OCI-LY7 (cell line): ENCODE measurements at regions not wholly inside any gene's neighbourhood (a gene's known extent, or its start where the extent isn't known, plus 50 kb on each side); places are given as distances from the start of the nearest gene placed in this dataset.

Experiments used
- BruUV-seq: library from RNA; stranded (reverse); fragments of 400-500 nt; replicated peaks from 2 replicates; lab custom pipeline; 2021; lab: Mats Ljungman, UMichigan
- CTCF ChIA-PET: fragments of 300-600 bp; sonication (Branson Sonifier 250); formaldehyde crosslinking; loops from one replicate; lab custom pipeline; 2022; ENCODE audit warnings: antibody characterized with exemption; ENCODE audit not compliant: unreplicated experiment; lab: Charles Lee
- POLR2A ChIA-PET: fragments of 300-600 bp; sonication (Branson Sonifier 250); formaldehyde crosslinking; loops from one replicate; lab custom pipeline; 2022; ENCODE audit warnings: antibody characterized with exemption; lab: Charles Lee
- DNase-seq: peaks from one replicate; pipeline ENCODE4 v3.0.0-alpha.2; 2015; ENCODE audit warnings: low spot score
- H2AFZ ChIP-seq: fragments of 200-600 bp; sonication (generic), shearing (Covaris generic); 2 replicates; pipeline ENCODE4 v1.6.1; 2014; ENCODE audit warnings: mild to moderate bottlenecking, antibody characterized with exemption, low read length, moderate library complexity
- H3K27ac ChIP-seq: fragments of 200-600 bp; sonication (generic); 2 replicates; pipeline ENCODE4 v1.5.1; 2014; ENCODE audit warnings: mixed run types, low read depth, mild to moderate bottlenecking, moderate library complexity, low read length, inconsistent platforms; ENCODE audit not compliant: poor library complexity, severe bottlenecking
- H3K36me3 ChIP-seq: fragments of 200-600 bp; sonication (generic); 2 replicates; pipeline ENCODE4 v1.6.1; 2014; ENCODE audit warnings: mild to moderate bottlenecking, antibody characterized with exemption, low read length, moderate library complexity, mixed read lengths; ENCODE audit not compliant: insufficient read depth
- H3K4me1 ChIP-seq: fragments of 200-600 bp; sonication (generic); 2 replicates; pipeline ENCODE4 v1.5.1; 2014; ENCODE audit warnings: mild to moderate bottlenecking, low read length; ENCODE audit not compliant: insufficient read depth, poor library complexity, severe bottlenecking
- H3K4me2 ChIP-seq: fragments of 200-600 bp; sonication (generic); 2 replicates; pipeline ENCODE4 v1.6.1; 2014; ENCODE audit warnings: mild to moderate bottlenecking, low read length
- H3K4me3 ChIP-seq: fragments of 200-600 bp; sonication (generic); 2 replicates; pipeline ENCODE4 v1.5.1; 2014; ENCODE audit warnings: mild to moderate bottlenecking, low read depth, low read length; ENCODE audit not compliant: poor library complexity, severe bottlenecking
- H3K79me2 ChIP-seq: fragments of 200-600 bp; sonication (generic); 2 replicates; pipeline ENCODE4 v1.6.1; 2016; ENCODE audit warnings: low read depth, mild to moderate bottlenecking, low read length, moderate library complexity, mixed read lengths; ENCODE audit not compliant: insufficient read depth
- H3K9me2 ChIP-seq: fragments of 200-600 bp; sonication (generic); 2 replicates; pipeline ENCODE4 v1.6.1; 2016; ENCODE audit warnings: mild to moderate bottlenecking, low read length, mixed read lengths; ENCODE audit not compliant: insufficient read depth
- H3K9me3 ChIP-seq: fragments of 200-600 bp; sonication (generic); 2 replicates; pipeline ENCODE4 v1.6.1; 2014; ENCODE audit warnings: mild to moderate bottlenecking, mixed run types, low read length, mixed read lengths
- H4K20me1 ChIP-seq: fragments of 200-600 bp; sonication (generic); 2 replicates; pipeline ENCODE4 v1.6.1; 2014; ENCODE audit warnings: mild to moderate bottlenecking, antibody characterized with exemption, low read length, moderate library complexity, mixed read lengths; ENCODE audit not compliant: insufficient read depth
- CTCF ChIP-seq: fragments of 200-600 bp; sonication (generic); conservative IDR thresholded peaks from 2 replicates; pipeline ENCODE4 v1.5.1; 2014; ENCODE audit warnings: mild to moderate bottlenecking, antibody characterized with exemption, low read length, moderate library complexity, mixed read lengths
- EZH2phosphoT487 ChIP-seq: fragments of 200-600 bp; sonication (generic); IDR thresholded peaks from 2 replicates; pipeline ENCODE4 v1.6.1; 2018; ENCODE audit warnings: low read depth, borderline replicate concordance, mild to moderate bottlenecking, mixed run types, antibody characterized with exemption, low read length, moderate library complexity, mixed read lengths
- intact Hi-C: fragments of 100-400 bp; cut with micrococcal nuclease; formaldehyde crosslinking; loops from one replicate; pipeline ENCODE4 v1.10.0; 2022; ENCODE audit not compliant: unreplicated experiment

DNA sequence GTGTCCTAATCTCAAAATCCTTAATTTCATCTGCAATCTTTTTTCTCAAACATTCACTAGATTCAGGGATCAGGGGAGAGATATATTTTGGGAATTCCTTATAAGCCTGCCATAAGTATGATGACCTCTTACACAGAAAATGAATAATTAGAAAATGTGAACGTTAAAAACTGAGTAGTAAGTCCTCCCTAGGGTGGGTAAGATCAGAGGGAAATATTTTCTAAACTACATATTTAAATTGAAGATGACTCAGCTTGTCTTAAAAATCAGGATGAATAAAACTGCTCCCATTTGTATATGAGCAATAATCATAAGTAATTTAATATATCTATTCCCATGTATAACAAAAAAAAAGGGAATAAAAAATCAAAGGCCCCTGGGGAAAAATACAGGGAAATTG lies 935.5 kb downstream of the TMTC2 start:
- Histone ChIP-seq H3K4me3 (no peak overlapping the region), H2AFZ (no peak overlapping the region), H3K27ac (no peak overlapping the region), H3K36me3 (no peaks in the 10 kb centered on the region), H4K20me1 (no peaks in the 10 kb centered on the region), H3K4me2 (no peak overlapping the region), H3K9me2 (no peaks in the 10 kb centered on the region), H3K79me2 (no peaks in the 10 kb centered on the region), H3K4me1 (no peaks in the 10 kb centered on the region), H3K9me3 (no peaks in the 10 kb centered on the region)
- BruUV-seq: no TSS peak
- ChIA-PET CTCF (no interaction called here), POLR2A (interaction anchor here (0.6 kb wide), 2 partner anchors 11 kb away, joined by 3 to 5 read pairs; no protein-coding TSS in a partner anchor)
- intact Hi-C loops: no loop called here
- no peak for DNase-seq
- no peak for TF ChIP-seq CTCF
- no peak for TF ChIP-seq EZH2phosphoT487

DNA sequence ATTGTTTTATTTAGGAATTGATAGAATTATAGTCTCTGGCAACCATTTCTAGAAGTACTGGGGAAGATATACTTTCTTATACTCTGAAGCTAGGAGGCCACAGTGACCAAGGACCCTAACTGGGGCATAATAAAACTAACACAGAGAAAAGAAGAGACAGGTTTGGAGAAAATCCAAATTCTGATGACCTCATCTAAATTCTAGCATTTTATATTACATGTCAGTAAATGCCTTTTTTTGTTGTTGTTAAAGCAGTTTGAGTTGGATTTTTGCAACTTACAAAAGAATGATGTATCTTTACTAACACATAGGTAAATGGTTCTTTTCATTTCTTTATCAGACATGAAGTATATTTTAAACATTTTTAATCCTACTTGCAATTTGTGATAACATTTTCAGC lies 933.3 kb downstream of the TMTC2 start:
- no peaks in the 10 kb centered on the region for H3K9me3 ChIP-seq
- no peak for DNase-seq
- ChIA-PET CTCF (no interaction called here), POLR2A (no interaction called here)
- no peak overlapping the region for H3K4me2 ChIP-seq
- no peak overlapping the region for H3K4me3 ChIP-seq
- H2AFZ ChIP-seq: no peak overlapping the region
- H3K27ac ChIP-seq: no peak overlapping the region
- no peak for TF ChIP-seq CTCF
- TF ChIP-seq EZH2phosphoT487: no peak
- no peaks in the 10 kb centered on the region for H4K20me1 ChIP-seq
- BruUV-seq: no TSS peak
- intact Hi-C loops: no loop called here
- H3K36me3 ChIP-seq: no peaks in the 10 kb centered on the region
- no peaks in the 10 kb centered on the region for H3K79me2 ChIP-seq
- H3K9me2 ChIP-seq: no peaks in the 10 kb centered on the region
- H3K4me1 ChIP-seq: no peaks in the 10 kb centered on the region

GRCh38 chr12:83615152-83615551 lies 928.4 kb downstream of the TMTC2 start:
- Histone ChIP-seq H3K4me3 (no peak overlapping the region), H2AFZ (no peak overlapping the region), H3K36me3 (no peaks in the 10 kb centered on the region), H3K9me2 (no peaks in the 10 kb centered on the region), H3K9me3 (no peaks in the 10 kb centered on the region; the same call in 1 of the 2 replicates), H4K20me1 (no peaks in the 10 kb centered on the region), H3K4me2 (no peak overlapping the region), H3K27ac (no peak overlapping the region), H3K4me1 (no peaks in the 10 kb centered on the region), H3K79me2 (no peaks in the 10 kb centered on the region)
- CTCF ChIA-PET: no interaction called here
- no peak for DNase-seq
- POLR2A ChIA-PET: no interaction called here
- intact Hi-C loops: no loop called here
- BruUV-seq: no TSS peak
- TF ChIP-seq EZH2phosphoT487: no peak
- TF ChIP-seq CTCF: no peak
